Vagina (tissue), 2 donors: ENCODE measurements at regions not wholly inside any gene's neighbourhood (a gene's known extent, or its start where the extent isn't known, plus 50 kb on each side); places are given as distances from the start of the nearest gene placed in this dataset.

Experiments used
- POLR2A ChIP-seq, 2 donors: fragments of 450-650 bp; IDR thresholded peaks; one replicate each; pipeline ENCODE4 v1.6.1; 2017; ENCODE audit warnings: antibody characterized with exemption in 2 of 2, mild to moderate bottlenecking in 2 of 2, moderate library complexity in 2 of 2
- TF ChIP-seq, protein P1 (sequence below), 3 experiments: fragments of 450-650 bp in 2 of 3; fragments of 200-600 bp in 1 of 3; sonication (generic) in 1 of 3; IDR thresholded peaks; one replicate each; pipeline ENCODE4 v1.5.1; 2017 to 2019; ENCODE audit warnings: antibody characterized with exemption in 3 of 3, mild to moderate bottlenecking in 2 of 3, moderate library complexity in 2 of 3

DNA sequence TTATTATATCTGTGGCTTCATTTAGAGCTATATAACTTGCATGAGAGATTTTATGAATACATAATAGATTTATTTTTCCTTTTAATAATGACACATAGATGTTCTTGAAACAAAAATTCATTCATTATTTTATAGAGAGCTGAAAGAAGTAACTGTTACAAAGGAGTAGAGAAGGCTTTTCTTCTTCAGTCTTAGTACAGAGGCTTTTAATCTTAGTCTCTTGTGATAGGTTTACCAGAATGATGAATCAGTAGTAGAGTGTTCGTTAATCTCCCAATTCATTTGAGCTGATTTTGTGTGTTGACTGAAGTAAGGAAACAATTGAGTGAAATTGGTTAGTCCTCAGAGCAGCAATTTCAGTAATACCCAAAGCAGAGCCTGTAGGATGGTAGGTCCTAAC, 1284.1 kb upstream of the ACO1 start:
- TF ChIP-seq, protein P1, sequence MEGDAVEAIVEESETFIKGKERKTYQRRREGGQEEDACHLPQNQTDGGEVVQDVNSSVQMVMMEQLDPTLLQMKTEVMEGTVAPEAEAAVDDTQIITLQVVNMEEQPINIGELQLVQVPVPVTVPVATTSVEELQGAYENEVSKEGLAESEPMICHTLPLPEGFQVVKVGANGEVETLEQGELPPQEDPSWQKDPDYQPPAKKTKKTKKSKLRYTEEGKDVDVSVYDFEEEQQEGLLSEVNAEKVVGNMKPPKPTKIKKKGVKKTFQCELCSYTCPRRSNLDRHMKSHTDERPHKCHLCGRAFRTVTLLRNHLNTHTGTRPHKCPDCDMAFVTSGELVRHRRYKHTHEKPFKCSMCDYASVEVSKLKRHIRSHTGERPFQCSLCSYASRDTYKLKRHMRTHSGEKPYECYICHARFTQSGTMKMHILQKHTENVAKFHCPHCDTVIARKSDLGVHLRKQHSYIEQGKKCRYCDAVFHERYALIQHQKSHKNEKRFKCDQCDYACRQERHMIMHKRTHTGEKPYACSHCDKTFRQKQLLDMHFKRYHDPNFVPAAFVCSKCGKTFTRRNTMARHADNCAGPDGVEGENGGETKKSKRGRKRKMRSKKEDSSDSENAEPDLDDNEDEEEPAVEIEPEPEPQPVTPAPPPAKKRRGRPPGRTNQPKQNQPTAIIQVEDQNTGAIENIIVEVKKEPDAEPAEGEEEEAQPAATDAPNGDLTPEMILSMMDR (IDR thresholded peaks at IDR 0.05): no peak
- no peak for TF ChIP-seq POLR2A (IDR thresholded peaks at IDR 0.05)
